ENCODE measurements at regions not wholly inside any gene's neighbourhood (a gene's known extent, or its start where the extent isn't known, plus 50 kb on each side); places are given as distances from the start of the nearest gene placed in this dataset.

DNA sequence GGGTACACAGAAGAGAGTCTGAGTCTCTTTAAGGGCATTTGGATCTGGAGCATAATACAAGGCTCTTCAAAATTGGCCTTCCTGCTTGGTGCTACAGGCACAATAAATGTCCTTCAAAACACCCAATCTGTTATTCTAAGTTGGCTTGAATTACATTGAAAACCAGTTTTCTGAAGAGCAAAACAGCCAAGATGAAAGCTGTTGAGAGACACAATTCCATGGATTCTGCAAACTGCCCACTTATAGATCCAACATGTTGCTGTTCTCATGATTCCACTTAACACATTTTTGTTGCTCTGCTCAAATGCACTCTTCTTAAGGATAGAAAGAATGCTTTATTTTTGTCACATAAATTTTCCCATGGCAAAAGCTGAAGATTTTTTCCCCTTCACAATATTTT is 525.9 kb upstream of the CDH8 start:
- no peak for TF ChIP-seq SIN3A (IDR thresholded peaks at IDR 0.05; ENCODE audit: borderline replicate concordance, insufficient read depth, low read length)
- TF ChIP-seq POLR2AphosphoS5 (IDR thresholded peaks at IDR 0.05; ENCODE audit: low read depth, low read length): no peak
- TF ChIP-seq, protein P1, sequence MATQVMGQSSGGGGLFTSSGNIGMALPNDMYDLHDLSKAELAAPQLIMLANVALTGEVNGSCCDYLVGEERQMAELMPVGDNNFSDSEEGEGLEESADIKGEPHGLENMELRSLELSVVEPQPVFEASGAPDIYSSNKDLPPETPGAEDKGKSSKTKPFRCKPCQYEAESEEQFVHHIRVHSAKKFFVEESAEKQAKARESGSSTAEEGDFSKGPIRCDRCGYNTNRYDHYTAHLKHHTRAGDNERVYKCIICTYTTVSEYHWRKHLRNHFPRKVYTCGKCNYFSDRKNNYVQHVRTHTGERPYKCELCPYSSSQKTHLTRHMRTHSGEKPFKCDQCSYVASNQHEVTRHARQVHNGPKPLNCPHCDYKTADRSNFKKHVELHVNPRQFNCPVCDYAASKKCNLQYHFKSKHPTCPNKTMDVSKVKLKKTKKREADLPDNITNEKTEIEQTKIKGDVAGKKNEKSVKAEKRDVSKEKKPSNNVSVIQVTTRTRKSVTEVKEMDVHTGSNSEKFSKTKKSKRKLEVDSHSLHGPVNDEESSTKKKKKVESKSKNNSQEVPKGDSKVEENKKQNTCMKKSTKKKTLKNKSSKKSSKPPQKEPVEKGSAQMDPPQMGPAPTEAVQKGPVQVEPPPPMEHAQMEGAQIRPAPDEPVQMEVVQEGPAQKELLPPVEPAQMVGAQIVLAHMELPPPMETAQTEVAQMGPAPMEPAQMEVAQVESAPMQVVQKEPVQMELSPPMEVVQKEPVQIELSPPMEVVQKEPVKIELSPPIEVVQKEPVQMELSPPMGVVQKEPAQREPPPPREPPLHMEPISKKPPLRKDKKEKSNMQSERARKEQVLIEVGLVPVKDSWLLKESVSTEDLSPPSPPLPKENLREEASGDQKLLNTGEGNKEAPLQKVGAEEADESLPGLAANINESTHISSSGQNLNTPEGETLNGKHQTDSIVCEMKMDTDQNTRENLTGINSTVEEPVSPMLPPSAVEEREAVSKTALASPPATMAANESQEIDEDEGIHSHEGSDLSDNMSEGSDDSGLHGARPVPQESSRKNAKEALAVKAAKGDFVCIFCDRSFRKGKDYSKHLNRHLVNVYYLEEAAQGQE (IDR thresholded peaks at IDR 0.05; ENCODE audit: insufficient read depth in 1 of 2, low read depth in 2 of 2, low read length in 2 of 2): no peak
- TF ChIP-seq FOXP2 (optimal IDR thresholded peaks at IDR 0.05; ENCODE audit: borderline replicate concordance, extremely low read depth, extremely low read length, insufficient read depth): no peak
- no peak for TF ChIP-seq TAF1 (IDR thresholded peaks at IDR 0.05; ENCODE audit: borderline replicate concordance, insufficient read depth, low read length)

DNA sequence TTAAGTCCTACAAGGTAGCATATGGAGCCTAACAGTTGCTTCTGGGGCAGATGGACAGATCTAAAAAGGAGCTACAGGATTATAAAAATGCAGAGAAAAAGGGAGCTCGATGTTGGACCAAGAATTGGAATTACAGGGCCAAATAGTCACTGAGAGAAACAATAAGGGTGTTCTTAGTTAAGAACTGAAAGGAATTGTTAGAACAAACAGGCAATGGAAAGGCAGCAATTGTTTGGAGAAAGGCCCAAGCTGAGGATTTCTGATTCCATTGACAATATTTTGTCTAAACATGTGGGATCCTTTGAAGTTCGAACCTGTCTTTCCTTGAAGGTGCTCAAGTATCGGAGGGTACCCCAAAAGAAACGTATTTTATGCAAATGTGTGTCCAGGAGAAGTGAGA is 513.6 kb upstream of the CDH8 start:
- TF ChIP-seq FOXP2 (optimal IDR thresholded peaks at IDR 0.05; ENCODE audit: borderline replicate concordance, extremely low read depth, extremely low read length, insufficient read depth): no peak
- no peak for TF ChIP-seq POLR2AphosphoS5 (IDR thresholded peaks at IDR 0.05; ENCODE audit: low read depth, low read length)
- TF ChIP-seq, protein P1 (IDR thresholded peaks at IDR 0.05; ENCODE audit: insufficient read depth in 1 of 2, low read depth in 2 of 2, low read length in 2 of 2): no peak
- TF ChIP-seq SIN3A (IDR thresholded peaks at IDR 0.05; ENCODE audit: borderline replicate concordance, insufficient read depth, low read length): no peak
- no peak for TF ChIP-seq TAF1 (IDR thresholded peaks at IDR 0.05; ENCODE audit: borderline replicate concordance, insufficient read depth, low read length)

DNA sequence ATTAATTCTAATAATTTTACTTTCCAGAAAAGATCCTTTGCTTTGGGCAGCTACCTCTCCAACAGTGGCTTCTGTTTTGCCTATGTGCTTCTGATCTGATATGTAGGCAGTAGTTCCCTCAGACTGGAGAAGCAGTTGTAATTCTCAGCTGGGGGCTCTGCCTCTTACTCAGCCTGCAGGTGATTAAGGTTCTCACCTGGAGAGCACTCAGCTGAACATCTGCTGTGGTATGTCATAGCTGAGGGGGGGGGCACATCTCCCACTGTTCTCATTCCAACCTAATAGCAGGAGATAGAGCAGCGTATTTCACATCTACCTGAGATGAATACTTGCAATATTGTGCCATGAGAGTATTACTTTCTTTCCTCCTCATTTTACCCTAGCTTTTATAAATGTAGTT is 511.9 kb upstream of the CDH8 start:
- TF ChIP-seq POLR2AphosphoS5 (IDR thresholded peaks at IDR 0.05; ENCODE audit: low read depth, low read length) (no peak), TAF1 (IDR thresholded peaks at IDR 0.05; ENCODE audit: borderline replicate concordance, insufficient read depth, low read length) (no peak), SIN3A (IDR thresholded peaks at IDR 0.05; ENCODE audit: borderline replicate concordance, insufficient read depth, low read length) (no peak), FOXP2 (optimal IDR thresholded peaks at IDR 0.05; ENCODE audit: borderline replicate concordance, extremely low read depth, extremely low read length, insufficient read depth) (no peak)
- TF ChIP-seq, protein P1 (IDR thresholded peaks at IDR 0.05; ENCODE audit: insufficient read depth in 1 of 2, low read depth in 2 of 2, low read length in 2 of 2): no peak

DNA sequence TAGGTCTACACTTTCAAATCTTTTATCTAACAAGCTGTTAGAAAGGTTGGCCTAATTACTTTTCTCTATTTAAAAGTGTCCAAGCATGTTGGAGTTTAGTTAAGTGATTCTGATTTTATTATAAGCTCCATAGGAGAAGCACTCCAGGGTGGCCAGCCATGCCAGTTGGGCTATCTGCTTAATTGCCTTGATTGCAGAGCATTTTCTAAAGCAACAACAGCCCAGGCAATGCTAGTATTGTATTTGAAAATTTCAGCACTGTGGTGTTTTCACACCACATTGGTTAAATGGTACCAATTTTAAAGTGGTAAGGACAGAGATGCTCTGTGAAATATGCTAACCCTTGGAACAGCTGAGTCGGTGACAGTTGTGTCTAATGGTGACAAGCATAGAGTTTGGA is 510.5 kb upstream of the CDH8 start:
- TF ChIP-seq SIN3A (IDR thresholded peaks at IDR 0.05; ENCODE audit: borderline replicate concordance, insufficient read depth, low read length) (no peak), POLR2AphosphoS5 (IDR thresholded peaks at IDR 0.05; ENCODE audit: low read depth, low read length) (no peak), TAF1 (IDR thresholded peaks at IDR 0.05; ENCODE audit: borderline replicate concordance, insufficient read depth, low read length) (no peak), FOXP2 (optimal IDR thresholded peaks at IDR 0.05; ENCODE audit: borderline replicate concordance, extremely low read depth, extremely low read length, insufficient read depth) (no peak)
- TF ChIP-seq, protein P1 (IDR thresholded peaks at IDR 0.05; ENCODE audit: insufficient read depth in 1 of 2, low read depth in 2 of 2, low read length in 2 of 2): no peak

DNA sequence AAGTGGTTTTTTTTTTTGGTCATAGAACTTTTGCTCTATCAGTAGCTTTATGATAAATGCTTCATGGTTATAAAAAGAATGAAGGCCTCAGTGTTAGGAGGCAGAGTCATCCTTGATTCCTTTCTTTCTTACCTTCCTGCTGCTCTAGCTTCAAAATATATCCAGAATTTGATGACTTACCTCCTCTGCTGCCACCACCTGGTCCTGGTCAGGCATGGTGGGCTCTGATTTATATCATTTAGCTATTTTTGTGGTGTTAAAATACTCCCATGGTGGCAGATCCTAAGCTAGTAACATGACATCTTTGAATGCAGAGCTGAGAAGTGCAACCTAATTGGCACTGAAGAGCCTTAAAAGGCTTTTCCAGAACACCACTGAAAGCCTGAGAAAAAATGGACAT is 508.8 kb upstream of the CDH8 start:
- TF ChIP-seq FOXP2 (optimal IDR thresholded peaks at IDR 0.05; ENCODE audit: borderline replicate concordance, extremely low read depth, extremely low read length, insufficient read depth) (no peak), POLR2AphosphoS5 (IDR thresholded peaks at IDR 0.05; ENCODE audit: low read depth, low read length) (no peak), TAF1 (IDR thresholded peaks at IDR 0.05; ENCODE audit: borderline replicate concordance, insufficient read depth, low read length) (no peak), SIN3A (IDR thresholded peaks at IDR 0.05; ENCODE audit: borderline replicate concordance, insufficient read depth, low read length) (no peak)
- TF ChIP-seq, protein P1 (IDR thresholded peaks at IDR 0.05; ENCODE audit: insufficient read depth in 1 of 2, low read depth in 2 of 2, low read length in 2 of 2): no peak

All from PFSK-1 (cell line).